ENCODE measurements at regions not wholly inside any gene's neighbourhood (a gene's known extent, or its start where the extent isn't known, plus 50 kb on each side); places are given as distances from the start of the nearest gene placed in this dataset.

GRCh38 chr5:108515517-108516105 lies 133.7 kb upstream of the FBXL17 start:
- Histone ChIP-seq H3K9me3 (ENCODE audit: control insufficient read depth in 2 of 3, insufficient read depth in 1 of 3, low read length in 3 of 3) (no peaks in the 10 kb centered on the region), H3K27me3 (ENCODE audit: control insufficient read depth, insufficient read depth, low read length) (no peaks in the 10 kb centered on the region), H3K4me3 (ENCODE audit: low read length in 3 of 3) (no peak overlapping the region), H3K36me3 (ENCODE audit: control insufficient read depth in 2 of 3, insufficient read depth in 3 of 3, low read length in 3 of 3) (no peaks in the 10 kb centered on the region), H3K9ac (ENCODE audit: low read length in 3 of 3) (no peak overlapping the region), H3K27ac (ENCODE audit: low read depth in 2 of 2, low read length in 2 of 2) (no peak overlapping the region), H3K4me1 (ENCODE audit: control insufficient read depth in 2 of 3, insufficient read depth in 2 of 3, low read depth in 1 of 3, low read length in 3 of 3) (no peaks in the 10 kb centered on the region)
- no peak for FAIRE-seq
- intact Hi-C loops (cut with DNase I), result no loop called here
- DNase-seq, result no peak
- TF ChIP-seq CTCF (IDR thresholded peaks at IDR 0.05; ENCODE audit: borderline replicate concordance, extremely low read depth, insufficient read depth), result no peak

GRCh38 chr5:108508979-108509378 lies 127.1 kb upstream of the FBXL17 start:
- no peaks in the 10 kb centered on the region for H3K9me3 ChIP-seq (ENCODE audit: control insufficient read depth in 2 of 3, insufficient read depth in 1 of 3, low read length in 3 of 3)
- H3K9ac ChIP-seq (ENCODE audit: low read length in 3 of 3), result no peak overlapping the region
- H3K4me3 ChIP-seq (ENCODE audit: low read length in 3 of 3), result no peak overlapping the region
- no peaks in the 10 kb centered on the region for H3K36me3 ChIP-seq (ENCODE audit: control insufficient read depth in 2 of 3, insufficient read depth in 3 of 3, low read length in 3 of 3)
- H3K4me1 ChIP-seq (ENCODE audit: control insufficient read depth in 2 of 3, insufficient read depth in 2 of 3, low read depth in 1 of 3, low read length in 3 of 3), result no peaks in the 10 kb centered on the region
- H3K27me3 ChIP-seq (ENCODE audit: control insufficient read depth, insufficient read depth, low read length), result no peaks in the 10 kb centered on the region
- no peak for FAIRE-seq
- no peak for DNase-seq
- no peak for TF ChIP-seq CTCF (IDR thresholded peaks at IDR 0.05; ENCODE audit: borderline replicate concordance, extremely low read depth, insufficient read depth)
- H3K27ac ChIP-seq (ENCODE audit: low read depth in 2 of 2, low read length in 2 of 2), result no peak overlapping the region
- intact Hi-C loops (cut with DNase I), result no loop called here

DNA sequence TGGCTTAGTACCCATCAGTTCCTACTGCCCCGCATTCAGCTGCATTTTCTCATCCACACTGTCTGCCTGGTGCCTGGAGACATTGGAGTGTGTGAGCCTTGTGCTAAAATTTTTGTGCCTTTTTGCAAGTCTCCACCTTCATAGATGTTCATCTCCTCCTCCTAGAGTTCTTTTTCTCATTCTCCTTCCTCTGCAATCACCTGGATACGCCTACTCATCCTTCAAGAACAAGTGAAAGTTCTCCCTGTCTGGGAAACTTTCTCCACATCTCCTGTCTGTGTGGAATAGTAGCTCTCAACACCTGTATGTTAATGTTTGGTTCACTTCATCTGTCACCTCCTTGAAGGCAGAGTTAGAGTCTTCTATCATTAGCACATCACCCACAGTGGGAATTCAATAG lies 125.7 kb upstream of the FBXL17 start:
- no peaks in the 10 kb centered on the region for H3K36me3 ChIP-seq (ENCODE audit: control insufficient read depth in 2 of 3, insufficient read depth in 3 of 3, low read length in 3 of 3)
- no peaks in the 10 kb centered on the region for H3K9me3 ChIP-seq (ENCODE audit: control insufficient read depth in 2 of 3, insufficient read depth in 1 of 3, low read length in 3 of 3)
- FAIRE-seq, result no peak
- TF ChIP-seq CTCF (IDR thresholded peaks at IDR 0.05; ENCODE audit: borderline replicate concordance, extremely low read depth, insufficient read depth), result no peak
- H3K4me1 ChIP-seq (ENCODE audit: control insufficient read depth in 2 of 3, insufficient read depth in 2 of 3, low read depth in 1 of 3, low read length in 3 of 3), result no peaks in the 10 kb centered on the region
- no peak for DNase-seq
- intact Hi-C loops (cut with DNase I), result no loop called here
- H3K9ac ChIP-seq (ENCODE audit: low read length in 3 of 3), result no peak overlapping the region
- no peak overlapping the region for H3K27ac ChIP-seq (ENCODE audit: low read depth in 2 of 2, low read length in 2 of 2)
- no peaks in the 10 kb centered on the region for H3K27me3 ChIP-seq (ENCODE audit: control insufficient read depth, insufficient read depth, low read length)
- H3K4me3 ChIP-seq (ENCODE audit: low read length in 3 of 3), result no peak overlapping the region

DNA sequence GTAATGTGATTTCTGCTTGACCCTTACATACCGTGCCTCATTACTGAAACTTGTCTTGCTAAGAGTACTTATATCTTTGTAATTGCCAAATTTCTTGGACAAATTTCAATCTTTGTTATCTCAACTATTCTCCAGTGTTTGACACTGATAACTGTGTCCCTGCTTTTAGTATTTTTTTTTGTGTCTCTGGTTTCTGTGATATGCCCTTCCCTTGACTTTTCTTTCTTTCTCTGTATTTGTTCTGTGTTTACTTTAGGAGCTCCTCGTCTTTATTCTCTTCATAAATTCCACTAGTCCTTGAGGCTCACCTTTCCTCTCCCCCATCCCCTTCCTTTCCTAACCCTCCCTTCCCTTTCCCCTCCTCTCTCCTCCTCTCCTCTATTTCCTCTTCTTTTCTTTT lies 123.7 kb upstream of the FBXL17 start:
- intact Hi-C loops (cut with DNase I), result no loop called here
- TF ChIP-seq CTCF (IDR thresholded peaks at IDR 0.05; ENCODE audit: borderline replicate concordance, extremely low read depth, insufficient read depth), result no peak

More for the DNA sequence above, 123.7 kb upstream of the FBXL17 start:
- FAIRE-seq, result no peak
- Histone ChIP-seq H3K4me3 (ENCODE audit: low read length in 3 of 3) (no peak overlapping the region), H3K4me1 (ENCODE audit: control insufficient read depth in 2 of 3, insufficient read depth in 2 of 3, low read depth in 1 of 3, low read length in 3 of 3) (no peaks in the 10 kb centered on the region), H3K27me3 (ENCODE audit: control insufficient read depth, insufficient read depth, low read length) (no peaks in the 10 kb centered on the region), H3K27ac (ENCODE audit: low read depth in 2 of 2, low read length in 2 of 2) (no peak overlapping the region), H3K9me3 (ENCODE audit: control insufficient read depth in 2 of 3, insufficient read depth in 1 of 3, low read length in 3 of 3) (peaks cover 0 to 2% (median 0%) of the 10 kb centered on the region in 3 donors), H3K36me3 (ENCODE audit: control insufficient read depth in 2 of 3, insufficient read depth in 3 of 3, low read length in 3 of 3) (no peaks in the 10 kb centered on the region), H3K9ac (ENCODE audit: low read length in 3 of 3) (no peak overlapping the region)
- DNase-seq, result no peak

All from kidney (tissue), 13 donors.